PC-9 (cell line): ENCODE measurements at regions not wholly inside any gene's neighbourhood (a gene's known extent, or its start where the extent isn't known, plus 50 kb on each side); places are given as distances from the start of the nearest gene placed in this dataset.

Experiments
- BruUV-seq: library from RNA; stranded (reverse); fragments of 400-500 nt; replicated peaks from 2 replicates; lab custom pipeline; 2021; lab: Mats Ljungman, UMichigan
- CTCF ChIA-PET: fragments of 300-600 bp; sonication (Branson Sonifier 250); formaldehyde crosslinking; loops from one replicate; lab custom pipeline; 2022; ENCODE audit warnings: antibody characterized with exemption; lab: Charles Lee
- POLR2A ChIA-PET: fragments of 300-600 bp; sonication (Branson Sonifier 250); formaldehyde crosslinking; loops from one replicate; lab custom pipeline; 2022; ENCODE audit warnings: antibody characterized with exemption; ENCODE audit not compliant: unreplicated experiment; lab: Charles Lee
- DNase-seq, 2 experiments: peaks; one replicate each; pipeline versions ENCODE4 v3.0.0 to v3.0.0-alpha.2; 2015 to 2022; ENCODE audit warnings: mixed read lengths in 1 of 2
- H2AFZ ChIP-seq: fragments of 200-600 bp; sonication (generic); 2 replicates; pipeline ENCODE4 v1.8.1; 2017; ENCODE audit warnings: antibody characterized with exemption
- H3F3A ChIP-seq: fragments of 200-600 bp; sonication (generic); 2 replicates; pipeline ENCODE4 v1.8.1; 2017; ENCODE audit warnings: antibody characterized with exemption, mild to moderate bottlenecking, low read depth; ENCODE audit not compliant: insufficient read depth
- H3K27ac ChIP-seq: fragments of 200-600 bp; sonication (generic); 2 replicates; pipeline ENCODE4 v1.6.1; 2016; ENCODE audit warnings: mixed run types
- H3K27me3 ChIP-seq: fragments of 200-600 bp; sonication (generic); 2 replicates; pipeline ENCODE4 v1.6.1; 2016; ENCODE audit warnings: low read depth, mixed run types; ENCODE audit not compliant: insufficient read depth
- H3K36me3 ChIP-seq: fragments of 200-600 bp; sonication (generic); 2 replicates; pipeline ENCODE4 v1.6.1; 2016; ENCODE audit warnings: low read depth, mixed run types
- H3K4me1 ChIP-seq: fragments of 200-600 bp; sonication (generic); replicated peaks from 2 replicates; pipeline ENCODE4 v1.6.1; 2016; ENCODE audit warnings: mixed run types; ENCODE audit not compliant: insufficient read depth
- H3K4me2 ChIP-seq: fragments of 200-600 bp; sonication (generic); 2 replicates; pipeline ENCODE4 v1.6.1; 2017; ENCODE audit warnings: mixed run types
- H3K4me3 ChIP-seq: fragments of 200-600 bp; sonication (generic); 2 replicates; pipeline ENCODE4 v1.6.1; 2016; ENCODE audit warnings: mixed run types
- H3K79me2 ChIP-seq: fragments of 200-600 bp; sonication (generic); 2 replicates; pipeline ENCODE4 v1.6.1; 2017; ENCODE audit warnings: low read depth, mixed run types
- H3K9me2 ChIP-seq: fragments of 200-600 bp; sonication (generic); 2 replicates; pipeline ENCODE4 v1.8.1; 2017; ENCODE audit warnings: mild to moderate bottlenecking; ENCODE audit not compliant: insufficient read depth
- H3K9me3 ChIP-seq: fragments of 200-600 bp; sonication (generic); 2 replicates; pipeline ENCODE4 v1.8.1; 2016; ENCODE audit warnings: low read depth; ENCODE audit not compliant: insufficient read depth
- H4K20me1 ChIP-seq: fragments of 200-600 bp; sonication (generic); 2 replicates; pipeline ENCODE4 v1.8.1; 2017; ENCODE audit not compliant: insufficient read depth
- EZH2 ChIP-seq: fragments of 200-600 bp; sonication (generic); IDR thresholded peaks from 2 replicates; pipeline ENCODE4 v1.8.0; 2017; ENCODE audit warnings: antibody characterized with exemption, low read depth
- intact Hi-C: fragments of 100-400 bp; cut with micrococcal nuclease; formaldehyde crosslinking; loops from one replicate; pipeline ENCODE4 v1.10.0; 2022; ENCODE audit not compliant: unreplicated experiment
- TF ChIP-seq, protein P1 (sequence below): fragments of 200-600 bp; sonication (generic); conservative IDR thresholded peaks from 2 replicates; pipeline ENCODE4 v1.6.1; 2017; ENCODE audit warnings: mixed run types, antibody characterized with exemption, mild to moderate bottlenecking, moderate library complexity

DNA sequence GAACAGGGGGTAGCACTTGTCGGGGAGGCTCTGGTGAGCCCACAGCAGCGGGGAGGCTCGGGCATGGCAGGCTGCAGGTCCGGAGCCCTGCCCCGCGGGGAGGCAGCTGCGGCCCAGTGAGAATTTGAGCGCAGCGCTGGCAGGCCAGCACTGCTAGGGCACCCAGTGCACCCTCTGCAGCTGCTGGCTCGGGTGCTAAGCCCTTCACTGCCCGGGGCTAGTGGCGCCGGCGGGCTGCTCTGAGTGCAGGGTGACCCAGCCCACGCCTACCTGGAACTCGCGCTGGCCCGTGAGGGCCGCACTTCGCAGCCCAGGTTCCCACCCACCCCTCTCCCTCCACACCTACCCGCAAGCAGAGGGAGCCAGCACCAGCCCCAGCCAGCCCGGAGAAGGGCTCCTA is 151.0 kb downstream of the NXNL2 start:
- Histone ChIP-seq H3K36me3 (no peaks in the 10 kb centered on the region), H3K27ac (no peak overlapping the region), H3K9me2 (no peaks in the 10 kb centered on the region), H3K79me2 (no peaks in the 10 kb centered on the region), H3F3A (no peaks in the 10 kb centered on the region), H3K9me3 (no peaks in the 10 kb centered on the region), H3K4me1 (no peaks in the 10 kb centered on the region), H3K27me3 (no peaks in the 10 kb centered on the region), H3K4me2 (no peak overlapping the region), H4K20me1 (no peaks in the 10 kb centered on the region), H2AFZ (no peak overlapping the region), H3K4me3 (no peak overlapping the region)
- no TSS peak for BruUV-seq
- intact Hi-C loops: no loop called here
- TF ChIP-seq, protein P1, sequence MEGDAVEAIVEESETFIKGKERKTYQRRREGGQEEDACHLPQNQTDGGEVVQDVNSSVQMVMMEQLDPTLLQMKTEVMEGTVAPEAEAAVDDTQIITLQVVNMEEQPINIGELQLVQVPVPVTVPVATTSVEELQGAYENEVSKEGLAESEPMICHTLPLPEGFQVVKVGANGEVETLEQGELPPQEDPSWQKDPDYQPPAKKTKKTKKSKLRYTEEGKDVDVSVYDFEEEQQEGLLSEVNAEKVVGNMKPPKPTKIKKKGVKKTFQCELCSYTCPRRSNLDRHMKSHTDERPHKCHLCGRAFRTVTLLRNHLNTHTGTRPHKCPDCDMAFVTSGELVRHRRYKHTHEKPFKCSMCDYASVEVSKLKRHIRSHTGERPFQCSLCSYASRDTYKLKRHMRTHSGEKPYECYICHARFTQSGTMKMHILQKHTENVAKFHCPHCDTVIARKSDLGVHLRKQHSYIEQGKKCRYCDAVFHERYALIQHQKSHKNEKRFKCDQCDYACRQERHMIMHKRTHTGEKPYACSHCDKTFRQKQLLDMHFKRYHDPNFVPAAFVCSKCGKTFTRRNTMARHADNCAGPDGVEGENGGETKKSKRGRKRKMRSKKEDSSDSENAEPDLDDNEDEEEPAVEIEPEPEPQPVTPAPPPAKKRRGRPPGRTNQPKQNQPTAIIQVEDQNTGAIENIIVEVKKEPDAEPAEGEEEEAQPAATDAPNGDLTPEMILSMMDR: no peak
- TF ChIP-seq EZH2: no peak
- CTCF ChIA-PET: no interaction called here
- DNase-seq: no peak
- POLR2A ChIA-PET: no interaction called here

DNA sequence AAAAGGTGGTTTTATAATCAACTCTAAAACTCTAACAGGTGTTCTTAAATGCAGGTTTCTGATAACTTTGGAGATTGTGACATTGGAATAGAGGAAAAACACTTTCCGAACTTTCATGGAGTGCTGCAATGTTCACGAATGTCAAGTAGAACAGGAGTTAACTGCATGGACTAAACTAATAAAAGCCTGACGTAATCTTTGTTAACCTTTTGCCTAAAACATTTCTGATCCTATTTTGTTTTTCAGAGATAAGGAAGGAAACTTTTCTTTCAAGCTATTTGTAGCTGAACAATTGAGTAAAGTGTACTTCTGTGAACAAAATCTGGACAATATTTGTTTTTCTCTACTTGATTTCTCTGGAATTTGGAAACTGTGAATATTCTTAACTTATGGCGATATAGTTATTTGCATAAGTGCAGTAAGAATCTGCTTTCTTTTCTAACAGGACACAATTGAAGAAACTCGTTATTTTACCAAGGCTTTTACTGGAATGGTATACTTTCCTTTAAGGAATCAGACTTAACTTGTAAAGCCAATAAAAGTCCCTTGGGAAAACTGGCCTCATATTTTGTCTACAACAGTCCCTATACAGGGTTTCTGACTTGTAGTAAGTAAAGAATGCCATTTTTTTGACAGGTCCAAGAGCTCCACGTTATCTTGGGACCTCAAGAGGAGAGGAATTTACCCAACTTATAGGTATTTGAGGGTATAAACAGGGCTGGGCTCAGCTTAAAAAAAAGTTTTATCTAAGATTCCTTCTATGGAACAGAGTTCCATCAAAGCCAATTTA is 154.7 kb downstream of the NXNL2 start:
- TF ChIP-seq, protein P1: no peak
- TF ChIP-seq EZH2: no peak
- H3K4me1 ChIP-seq: no peaks in the 10 kb centered on the region
- no peak overlapping the region for H3K4me3 ChIP-seq
- intact Hi-C loops: no loop called here
- ChIA-PET CTCF (no interaction called here), POLR2A (no interaction called here)
- no peaks in the 10 kb centered on the region for H4K20me1 ChIP-seq
- BruUV-seq: no TSS peak
- no peak overlapping the region for H3K4me2 ChIP-seq
- no peak for DNase-seq
- no peak overlapping the region for H2AFZ ChIP-seq
- H3K79me2 ChIP-seq: no peaks in the 10 kb centered on the region
- H3K27ac ChIP-seq: no peak overlapping the region
- H3K9me3 ChIP-seq: no peaks in the 10 kb centered on the region
- H3K36me3 ChIP-seq: no peaks in the 10 kb centered on the region
- no peaks in the 10 kb centered on the region for H3K27me3 ChIP-seq
- no peaks in the 10 kb centered on the region for H3K9me2 ChIP-seq
- no peaks in the 10 kb centered on the region for H3F3A ChIP-seq

DNA sequence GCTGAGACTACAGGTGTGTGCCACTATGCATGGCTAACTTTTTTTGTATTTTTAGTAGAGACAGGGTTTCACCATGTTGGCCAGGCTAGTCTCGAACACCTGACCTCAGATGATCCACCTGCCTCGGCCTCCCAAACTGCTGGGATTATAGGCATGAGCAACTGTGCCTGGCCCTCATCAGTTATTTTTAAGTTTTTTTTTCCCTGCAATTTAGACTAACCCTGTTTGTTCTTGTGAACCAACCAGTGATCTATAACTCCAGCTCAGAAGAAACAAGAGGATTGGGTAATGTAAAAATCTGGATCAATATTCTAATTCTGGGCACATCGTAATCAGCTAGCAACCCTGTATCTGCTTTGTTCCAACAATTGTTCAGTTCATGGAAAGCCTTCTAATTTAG is 155.7 kb downstream of the NXNL2 start:
- Histone ChIP-seq H3K79me2 (no peaks in the 10 kb centered on the region), H3F3A (no peaks in the 10 kb centered on the region), H3K27me3 (no peaks in the 10 kb centered on the region), H2AFZ (no peak overlapping the region), H3K4me3 (no peak overlapping the region), H3K4me2 (no peak overlapping the region), H3K9me2 (no peaks in the 10 kb centered on the region), H4K20me1 (no peaks in the 10 kb centered on the region), H3K36me3 (no peaks in the 10 kb centered on the region), H3K9me3 (no peaks in the 10 kb centered on the region), H3K27ac (no peak overlapping the region), H3K4me1 (no peaks in the 10 kb centered on the region)
- no peak for TF ChIP-seq EZH2
- TF ChIP-seq, protein P1: no peak
- no TSS peak for BruUV-seq
- POLR2A ChIA-PET: no interaction called here
- intact Hi-C loops: no loop called here
- DNase-seq: no peak
- CTCF ChIA-PET: no interaction called here
